Natural killer cell (primary cell): ENCODE measurements at regions not wholly inside any gene's neighbourhood (a gene's known extent, or its start where the extent isn't known, plus 50 kb on each side); places are given as distances from the start of the nearest gene placed in this dataset.

Source experiments
- ATAC-seq, 3 donors: fragments of 150-1000 bp in 2 of 3; fragments of 200-7000 bp in 1 of 3; cut with Tn5 transposase; 1 replicate in 1 of 3; 2 replicates in 2 of 3; pipeline ENCODE4 v1.10.0; 2021; ENCODE audit warnings: mild to moderate bottlenecking in 2 of 3, moderate library complexity in 2 of 3
- DNase-seq, 2 donors: peaks; one replicate each; pipeline versions ENCODE4 v3.0.0 to v3.0.0-alpha.2; 2013 to 2021; ENCODE audit warnings: mixed read lengths in 1 of 2
- H3K27ac ChIP-seq: one replicate; pipeline ENCODE4 v1.5.1; 2013; ENCODE audit warnings: mild to moderate bottlenecking, low read length
- H3K27me3 ChIP-seq: one replicate; pipeline ENCODE4 v1.6.1; 2013; ENCODE audit warnings: low read length; ENCODE audit not compliant: control insufficient read depth, insufficient read depth
- H3K36me3 ChIP-seq: one replicate; pipeline ENCODE4 v1.6.1; 2013; ENCODE audit warnings: low read length; ENCODE audit not compliant: control insufficient read depth, insufficient read depth
- H3K4me1 ChIP-seq: one replicate; pipeline ENCODE4 v1.6.1; 2013; ENCODE audit warnings: low read length; ENCODE audit not compliant: control insufficient read depth, insufficient read depth
- H3K4me3 ChIP-seq: one replicate; pipeline ENCODE4 v1.5.1; 2013; ENCODE audit warnings: low read length
- H3K9me3 ChIP-seq: one replicate; pipeline ENCODE4 v1.6.1; 2013; ENCODE audit warnings: low read length; ENCODE audit not compliant: control insufficient read depth, insufficient read depth
- H3K27ac Mint-ChIP-seq, 2 donors: one replicate each; pipeline ENCODE4 v1.8.0; 2022; ENCODE audit warnings: mild to moderate bottlenecking in 2 of 2, mixed read lengths in 2 of 2, moderate library complexity in 1 of 2
- H3K27me3 Mint-ChIP-seq, 2 donors: one replicate each; pipeline ENCODE4 v1.8.0; 2022; ENCODE audit warnings: low read depth in 2 of 2, mixed read lengths in 2 of 2
- H3K36me3 Mint-ChIP-seq: one replicate; pipeline ENCODE4 v1.8.0; 2022; ENCODE audit warnings: mixed read lengths
- H3K4me1 Mint-ChIP-seq, 2 donors: one replicate each; pipeline ENCODE4 v1.8.0; 2022; ENCODE audit warnings: mixed read lengths in 2 of 2
- H3K4me3 Mint-ChIP-seq: one replicate; pipeline ENCODE4 v1.8.0; 2022; ENCODE audit warnings: mild to moderate bottlenecking, moderate library complexity, mixed read lengths
- H3K9me3 Mint-ChIP-seq, 2 donors: one replicate each; pipeline ENCODE4 v1.8.0; 2022; ENCODE audit warnings: mixed read lengths in 2 of 2
- WGBS: methylation state at CpG from one replicate; pipeline ENCODE4 v1.1.7; 2013; ENCODE audit warnings: missing lambda C conversion rate; ENCODE audit not compliant: insufficient coverage; 5-methylcytosine and 5-hydroxymethylcytosine counted together
- intact Hi-C: fragments of 100-400 bp; cut with micrococcal nuclease; formaldehyde crosslinking; loops from one replicate; pipeline ENCODE4 v1.14.2; 2022
- TF ChIP-seq, protein P1 (sequence below): fragments of 200-600 bp; IDR thresholded peaks from one replicate; pipeline ENCODE4 v1.8.0; 2022; ENCODE audit warnings: antibody characterized with exemption

DNA sequence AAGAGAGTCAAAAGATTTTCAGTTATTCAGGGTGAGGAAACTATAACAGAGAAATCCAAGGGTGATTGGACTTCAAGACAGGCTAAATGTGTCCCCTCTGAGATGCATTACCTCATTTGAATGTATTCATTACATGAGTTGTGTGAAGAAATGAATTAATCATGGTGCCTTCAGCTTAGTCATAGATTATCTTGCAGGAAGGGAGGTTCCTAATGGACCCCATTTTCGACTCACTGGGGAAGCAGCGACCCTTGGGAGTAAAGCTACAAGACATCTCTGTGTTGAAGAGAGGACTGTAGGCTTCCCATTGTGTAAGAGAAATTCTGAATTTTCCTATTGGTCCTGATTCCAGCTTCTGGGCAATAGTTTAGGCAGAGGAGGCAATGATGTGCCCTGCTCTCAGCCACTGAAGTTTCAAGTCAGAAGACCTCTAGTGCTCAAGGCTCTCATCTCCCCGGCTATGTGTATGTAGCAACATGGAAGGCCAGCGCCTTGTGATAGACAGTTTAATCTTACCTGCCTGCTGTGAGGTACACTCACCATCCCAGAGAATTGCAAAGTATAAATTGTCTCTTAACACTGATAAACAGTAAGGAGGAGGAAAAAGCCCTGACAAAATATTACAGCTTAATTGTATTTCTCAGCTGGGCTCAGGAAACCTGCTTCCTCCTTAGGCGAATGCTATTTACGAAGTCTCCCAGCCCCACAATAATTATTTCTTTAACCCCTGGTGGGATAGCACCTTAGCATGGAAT is 133.8 kb downstream of the PDCD6IP start:
- intact Hi-C loops = no loop called here
- no peak overlapping the region for H3K4me3 Mint-ChIP-seq

DNA sequence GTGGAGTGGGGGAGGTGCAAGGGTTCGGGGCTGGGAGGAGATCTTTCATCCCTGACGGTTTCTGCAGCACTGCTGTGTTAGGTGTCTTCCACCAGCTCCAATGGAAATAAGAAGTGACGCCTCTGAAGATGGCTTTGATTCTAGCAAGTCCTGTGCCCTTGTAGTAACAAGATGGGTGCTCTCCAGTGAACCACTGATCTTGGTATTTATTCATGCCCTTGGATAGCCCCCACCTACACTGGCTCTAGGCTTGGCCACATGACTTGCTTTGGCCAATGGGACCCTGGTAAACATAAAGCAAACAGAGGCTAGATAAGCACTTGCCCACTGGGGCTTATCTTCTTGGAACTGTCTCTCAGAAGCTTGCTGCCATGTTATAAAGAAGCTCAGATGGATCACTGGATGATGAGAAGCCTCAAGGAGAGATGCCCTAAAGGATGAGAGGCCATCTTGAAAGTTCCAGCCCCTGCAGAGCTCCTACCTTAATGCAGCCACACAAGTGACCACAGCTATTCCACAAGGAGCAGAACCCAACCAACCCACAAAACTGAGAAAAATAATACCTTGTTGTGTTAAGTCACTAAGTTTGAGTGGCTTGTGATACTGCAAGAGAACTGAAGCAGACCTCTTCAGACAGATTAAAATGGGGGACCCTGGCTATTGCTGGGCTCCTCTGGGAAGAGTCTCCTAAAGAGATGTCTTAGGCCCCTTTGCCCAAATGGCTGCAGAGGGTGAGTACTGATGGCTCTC is 137.9 kb downstream of the PDCD6IP start:
- Histone ChIP-seq H3K27me3 (no peaks in the 10 kb centered on the region), H3K27ac (no peak overlapping the region), H3K4me3 (no peak overlapping the region), H3K9me3 (no peaks in the 10 kb centered on the region), H3K36me3 (no peaks in the 10 kb centered on the region), H3K4me1 (peaks cover 6% of the 10 kb centered on the region)
- Mint-ChIP-seq H3K27me3 (peaks cover 0 to 6% of the 10 kb centered on the region in 2 donors), H3K27ac (no peak overlapping the region), H3K4me1 (peaks cover 17 to 29% of the 10 kb centered on the region in 2 donors), H3K9me3 (no peaks in the 10 kb centered on the region), H3K4me3 (no peak overlapping the region), H3K36me3 (no peaks in the 10 kb centered on the region)
- DNase-seq (no peak), ATAC-seq (no peak)
- intact Hi-C loops = no loop called here
- WGBS = 88% methylated on average over 3 of the region's 3 CpGs
- TF ChIP-seq, protein P1, sequence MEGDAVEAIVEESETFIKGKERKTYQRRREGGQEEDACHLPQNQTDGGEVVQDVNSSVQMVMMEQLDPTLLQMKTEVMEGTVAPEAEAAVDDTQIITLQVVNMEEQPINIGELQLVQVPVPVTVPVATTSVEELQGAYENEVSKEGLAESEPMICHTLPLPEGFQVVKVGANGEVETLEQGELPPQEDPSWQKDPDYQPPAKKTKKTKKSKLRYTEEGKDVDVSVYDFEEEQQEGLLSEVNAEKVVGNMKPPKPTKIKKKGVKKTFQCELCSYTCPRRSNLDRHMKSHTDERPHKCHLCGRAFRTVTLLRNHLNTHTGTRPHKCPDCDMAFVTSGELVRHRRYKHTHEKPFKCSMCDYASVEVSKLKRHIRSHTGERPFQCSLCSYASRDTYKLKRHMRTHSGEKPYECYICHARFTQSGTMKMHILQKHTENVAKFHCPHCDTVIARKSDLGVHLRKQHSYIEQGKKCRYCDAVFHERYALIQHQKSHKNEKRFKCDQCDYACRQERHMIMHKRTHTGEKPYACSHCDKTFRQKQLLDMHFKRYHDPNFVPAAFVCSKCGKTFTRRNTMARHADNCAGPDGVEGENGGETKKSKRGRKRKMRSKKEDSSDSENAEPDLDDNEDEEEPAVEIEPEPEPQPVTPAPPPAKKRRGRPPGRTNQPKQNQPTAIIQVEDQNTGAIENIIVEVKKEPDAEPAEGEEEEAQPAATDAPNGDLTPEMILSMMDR = no peak

More for the DNA sequence above, 133.8 kb downstream of the PDCD6IP start:
- no peaks in the 10 kb centered on the region for H3K36me3 ChIP-seq
- H3K27me3 ChIP-seq = no peaks in the 10 kb centered on the region
- no peak overlapping the region for H3K27ac ChIP-seq
- 90% methylated on average over 4 of the region's 6 CpGs for WGBS
- H3K4me1 ChIP-seq = no peaks in the 10 kb centered on the region
- Mint-ChIP-seq H3K27ac (no peak overlapping the region), H3K9me3 (no peaks in the 10 kb centered on the region), H3K36me3 (no peaks in the 10 kb centered on the region), H3K27me3 (no peaks in the 10 kb centered on the region), H3K4me1 (peaks cover 0 to 13% of the 10 kb centered on the region in 2 donors)
- H3K4me3 ChIP-seq = no peak overlapping the region
- no peaks in the 10 kb centered on the region for H3K9me3 ChIP-seq
- TF ChIP-seq, protein P1 = no peak
- ATAC-seq (no peak), DNase-seq (no peak)

DNA sequence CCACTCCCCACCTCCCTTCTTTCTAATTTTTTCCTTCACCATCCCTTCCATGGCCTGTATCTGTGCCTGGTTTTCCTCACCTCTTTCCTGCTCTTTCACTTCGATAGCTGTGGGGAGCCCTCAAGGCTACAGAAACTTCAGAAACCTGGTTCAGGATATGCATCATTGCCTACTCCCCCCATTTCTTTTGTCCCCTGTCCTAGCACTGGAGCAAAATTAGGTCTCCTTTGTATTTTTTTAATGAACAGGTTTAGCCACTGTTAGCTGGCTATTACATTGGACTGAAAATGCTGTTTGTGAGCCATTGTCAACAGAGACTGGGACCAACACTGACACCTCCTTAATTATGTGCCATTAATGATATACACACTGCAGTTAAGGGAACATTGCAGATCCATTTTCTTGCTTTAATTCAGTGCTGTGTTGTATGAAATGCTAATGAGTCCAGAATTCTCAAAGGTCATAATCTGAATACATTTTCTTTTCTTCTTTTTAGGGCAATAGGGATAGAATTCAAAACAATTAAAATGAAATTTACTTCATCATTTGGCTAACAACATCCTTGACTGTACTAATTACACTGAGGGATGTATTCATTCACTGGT is 138.6 kb downstream of the PDCD6IP start:
- no peak overlapping the region for H3K27ac Mint-ChIP-seq
- intact Hi-C loops = no loop called here
- Histone ChIP-seq H3K27ac (no peak overlapping the region), H3K9me3 (no peaks in the 10 kb centered on the region), H3K27me3 (no peaks in the 10 kb centered on the region), H3K36me3 (no peaks in the 10 kb centered on the region), H3K4me3 (no peak overlapping the region), H3K4me1 (peaks cover 9% of the 10 kb centered on the region)
- WGBS = 85% methylated on average over 1 of the region's 1 CpG
- H3K36me3 Mint-ChIP-seq = no peaks in the 10 kb centered on the region
- DNase-seq (no peak), ATAC-seq (no peak)
- no peak overlapping the region for H3K4me3 Mint-ChIP-seq
- TF ChIP-seq, protein P1 = no peak
- H3K4me1 Mint-ChIP-seq = peaks cover 23 to 35% of the 10 kb centered on the region in 2 donors
- H3K9me3 Mint-ChIP-seq = no peaks in the 10 kb centered on the region
- H3K27me3 Mint-ChIP-seq = peaks cover 0 to 6% of the 10 kb centered on the region in 2 donors
